HepG2 (cell line): ENCODE measurements at regions not wholly inside any gene's neighbourhood (a gene's known extent, or its start where the extent isn't known, plus 50 kb on each side); places are given as distances from the start of the nearest gene placed in this dataset.

Source experiments
- ATAC-seq: fragments of 200-7000 bp; cut with Tn5 transposase; 3 replicates; pipeline ENCODE4 v1.9.1; 2020; ENCODE audit warnings: mild to moderate bottlenecking, moderate library complexity
- BruUV-seq: library from RNA; stranded (reverse); fragments of 400-500 nt; replicated peaks from 2 replicates; lab custom pipeline; 2021; lab: Mats Ljungman, UMichigan
- CTCF ChIA-PET: fragments of 300-600 bp; formaldehyde crosslinking; extraction: SDS; loops from one replicate; lab custom pipeline; 2021; ENCODE audit warnings: low total read pairs, inconsistent platforms, low intra/inter-chr PET ratio; lab: Yijun Ruan, JAX
- POLR2A ChIA-PET: fragments of 350-600 bp; sonication (Branson Sonifier 250); formaldehyde crosslinking; loops from one replicate; lab custom pipeline; 2020; ENCODE audit warnings: antibody characterized with exemption, inconsistent platforms; lab: Yijun Ruan, JAX
- DNase-seq: peaks from one replicate; pipeline ENCODE4 v3.0.0-alpha.2; 2015; ENCODE audit warnings: low spot score
- FAIRE-seq: peaks from 3 replicates; lab custom pipeline; 2011; peaks lifted over from hg19 to GRCh38; lab: Jason Lieb, UNC
- H2AFZ ChIP-seq: one replicate; pipeline ENCODE4 v1.6.1; 2011; ENCODE audit warnings: low read length, inconsistent platforms
- H3K27ac ChIP-seq: fragments of 300-600 bp; 3 replicates; pipeline ENCODE4 v1.8.0; 2011; ENCODE audit warnings: mixed run types, mild to moderate bottlenecking, mixed read lengths, low read length, inconsistent platforms; ENCODE audit not compliant: insufficient read depth; ENCODE audit errors: extremely low read length
- H3K27me3 ChIP-seq, 2 experiments: fragments of 200-600 bp in 1 of 2; 2 replicates in 1 of 2; 3 replicates in 1 of 2; pipeline versions ENCODE4 v1.6.0 to v1.8.0; 2011; ENCODE audit warnings: low read length in 2 of 2, mild to moderate bottlenecking in 2 of 2, moderate library complexity in 2 of 2, inconsistent platforms in 1 of 2; ENCODE audit not compliant: insufficient read depth in 2 of 2, control insufficient read depth in 1 of 2
- H3K36me3 ChIP-seq, 2 experiments: fragments of 200-600 bp in 1 of 2; replicated peaks in 1 of 2; 2 replicates in 1 of 2; 3 replicates in 1 of 2; pipeline versions ENCODE4 v1.5.1 to v1.8.0; 2011; ENCODE audit warnings: low read length in 2 of 2, inconsistent platforms in 1 of 2; ENCODE audit not compliant: insufficient read depth in 2 of 2, control insufficient read depth in 1 of 2
- H3K4me1 ChIP-seq: 2 replicates; pipeline ENCODE4 v1.5.1; 2012; ENCODE audit warnings: low read length, inconsistent platforms; ENCODE audit not compliant: insufficient read depth
- H3K4me2 ChIP-seq: 2 replicates; pipeline ENCODE4 v1.6.0; 2011; ENCODE audit warnings: low read depth, low read length, inconsistent platforms
- H3K4me3 ChIP-seq, 3 experiments: fragments of 200-600 bp in 1 of 3; sonication (generic), shearing (Covaris generic) in 1 of 3; replicated peaks in 1 of 3; 2 replicates each; pipeline ENCODE4 v1.5.1; 2011 to 2016; ENCODE audit warnings: low read length in 3 of 3, inconsistent platforms in 2 of 3, low read depth in 2 of 3, mild to moderate bottlenecking in 2 of 3, control low read depth in 1 of 3, mixed read lengths in 1 of 3; ENCODE audit not compliant: insufficient read depth in 1 of 3
- H3K79me2 ChIP-seq: one replicate; pipeline ENCODE4 v1.6.1; 2011; ENCODE audit warnings: low read length, inconsistent platforms; ENCODE audit not compliant: insufficient read depth
- H3K9ac ChIP-seq: 2 replicates; pipeline ENCODE4 v1.6.0; 2011; ENCODE audit warnings: mild to moderate bottlenecking, low read depth, low read length, inconsistent platforms; ENCODE audit not compliant: insufficient read depth
- H3K9me3 ChIP-seq: 2 replicates; pipeline ENCODE4 v1.5.1; 2012; ENCODE audit warnings: mild to moderate bottlenecking, low read length
- H4K20me1 ChIP-seq: 2 replicates; pipeline ENCODE4 v1.6.0; 2011; ENCODE audit warnings: inconsistent platforms, mild to moderate bottlenecking, low read length, moderate library complexity; ENCODE audit not compliant: insufficient read depth
- CEBPG ChIP-seq: IDR thresholded peaks from 2 replicates; pipeline ENCODE4 v1.6.1; 2016
- FOXP1 ChIP-seq, 2 experiments: fragments of 450-650 bp in 1 of 2; IDR thresholded peaks; 2 replicates each; pipeline ENCODE4 v1.6.1; 2017 to 2018; ENCODE audit warnings: antibody characterized with exemption in 1 of 2
- HNRNPK ChIP-seq: fragments of 200-400 bp; formaldehyde crosslinking; IDR thresholded peaks from 2 replicates; pipeline ENCODE4 v1.6.1; 2018; ENCODE audit warnings: low read length, low read depth, moderate library complexity, mild to moderate bottlenecking; ENCODE audit not compliant: poor library complexity, severe bottlenecking
- HNRNPUL1 ChIP-seq: fragments of 200-400 bp; formaldehyde crosslinking; IDR thresholded peaks from 2 replicates; pipeline ENCODE4 v1.6.1; 2017; ENCODE audit warnings: low read depth, mild to moderate bottlenecking, low read length, moderate library complexity
- HOXA7 ChIP-seq: sonication (generic); formaldehyde crosslinking; IDR thresholded peaks from 2 replicates; pipeline ENCODE4 v1.8.1; 2022; ENCODE audit warnings: mild to moderate bottlenecking, missing genetic modification reagents, moderate library complexity
- MTA3 ChIP-seq: sonication (generic); formaldehyde crosslinking; IDR thresholded peaks from 2 replicates; pipeline ENCODE4 v1.4.0; 2020; ENCODE audit warnings: missing genetic modification reagents
- ZEB1 ChIP-seq: IDR thresholded peaks from 2 replicates; pipeline ENCODE4 v1.6.1; 2012; ENCODE audit warnings: mild to moderate bottlenecking, low read depth, inconsistent platforms; ENCODE audit not compliant: insufficient replicate concordance
- ZNF205 ChIP-seq: IDR thresholded peaks from 2 replicates; pipeline ENCODE4 v1.6.1; 2018; ENCODE audit warnings: missing biosample characterization, missing genetic modification reagents
- WGBS: methylation state at CpG from one replicate; pipeline ENCODE4 v1.1.6; 2017; ENCODE audit warnings: low lambda C conversion rate; 5-methylcytosine and 5-hydroxymethylcytosine counted together
- in situ Hi-C: cut with HindIII; loops from 2 replicates; pipeline ENCODE4 v1.10.0; 2017; ENCODE audit warnings: low pct_unique_long_range_greater_than_20kb; ENCODE audit not compliant: extremely low pct_ligation_motif_present
- intact Hi-C: fragments of 100-400 bp; cut with micrococcal nuclease; formaldehyde crosslinking; loops from one replicate; pipeline ENCODE4 v1.10.0; 2022; ENCODE audit not compliant: unreplicated experiment
- TF ChIP-seq, protein P1 (sequence below): sonication (generic); formaldehyde crosslinking; IDR thresholded peaks from 2 replicates; pipeline ENCODE4 v1.4.0; 2020; ENCODE audit warnings: mild to moderate bottlenecking, missing genetic modification reagents
- TF ChIP-seq, protein P2 (sequence below): fragments of 450-650 bp; IDR thresholded peaks from 2 replicates; pipeline ENCODE4 v1.6.1; 2016
- TF ChIP-seq, protein P3 (sequence below): sonication (generic); formaldehyde crosslinking; IDR thresholded peaks from 2 replicates; pipeline ENCODE4 v1.5.1; 2020; ENCODE audit warnings: mild to moderate bottlenecking, moderate library complexity, missing genetic modification reagents

DNA sequence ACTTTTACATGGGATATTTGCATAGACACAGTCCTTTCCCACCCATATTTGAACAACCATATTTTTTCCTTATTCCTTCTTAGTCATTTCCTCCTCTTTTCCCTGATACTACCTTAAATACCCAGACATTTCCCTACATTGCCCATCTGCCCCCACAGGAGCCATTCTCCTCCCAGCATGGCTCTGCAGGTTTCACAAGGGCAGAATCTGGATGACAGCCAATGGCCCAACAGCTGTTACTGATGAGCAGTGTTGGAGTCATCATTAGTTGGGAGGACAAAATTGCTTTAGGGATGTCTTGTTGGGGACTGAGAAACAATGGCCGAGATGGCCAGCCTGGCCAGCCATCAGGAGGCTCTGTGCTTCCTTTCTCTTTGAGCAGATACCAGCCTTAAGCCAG, 209.5 kb downstream of the KLF5 start:
- in situ Hi-C loops, result no loop called here
- ATAC-seq, result no peak

DNA sequence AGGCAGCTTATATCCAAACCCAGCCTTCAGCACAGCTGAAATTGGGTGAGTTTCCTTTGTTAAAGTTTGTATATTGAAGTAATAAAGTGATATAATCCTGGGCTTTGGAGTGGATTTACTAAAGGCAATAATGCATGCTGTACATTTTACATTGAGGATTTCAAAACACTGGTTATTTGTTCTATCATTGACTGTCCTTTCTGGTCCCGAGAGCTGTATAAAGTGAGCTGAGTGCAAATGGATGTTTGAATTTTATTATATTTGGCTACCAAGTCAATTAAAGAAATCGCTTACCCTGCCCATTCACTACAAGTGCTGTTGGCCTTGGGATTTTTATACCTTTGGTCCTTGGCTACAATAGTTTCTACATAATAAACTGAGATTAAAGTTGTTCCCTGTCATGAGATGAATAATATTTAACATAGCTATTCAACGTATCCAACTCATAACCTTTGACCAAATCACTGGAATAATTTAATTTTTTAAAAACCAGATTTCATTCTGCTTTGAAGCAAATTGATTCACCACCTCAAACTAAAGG, 207.9 kb downstream of the KLF5 start:
- Histone ChIP-seq H2AFZ (no peak overlapping the region), H4K20me1 (no peaks in the 10 kb centered on the region), H3K4me1 (no peaks in the 10 kb centered on the region), H3K9ac (no peak overlapping the region), H3K27ac (no peak overlapping the region), H3K27me3 (no peaks in the 10 kb centered on the region), H3K4me3 (no peak overlapping the region), H3K9me3 (peaks cover 6% of the 10 kb centered on the region; the same call in 1 of the 2 replicates), H3K79me2 (no peaks in the 10 kb centered on the region), H3K4me2 (no peak overlapping the region), H3K36me3 (no peaks in the 10 kb centered on the region)
- DNase-seq (no peak), FAIRE-seq (no peak), ATAC-seq (no peak)
- 34% methylated on average over 3 of the region's 3 CpGs for WGBS
- intact Hi-C loops, result no loop called here
- TF ChIP-seq, protein P1, sequence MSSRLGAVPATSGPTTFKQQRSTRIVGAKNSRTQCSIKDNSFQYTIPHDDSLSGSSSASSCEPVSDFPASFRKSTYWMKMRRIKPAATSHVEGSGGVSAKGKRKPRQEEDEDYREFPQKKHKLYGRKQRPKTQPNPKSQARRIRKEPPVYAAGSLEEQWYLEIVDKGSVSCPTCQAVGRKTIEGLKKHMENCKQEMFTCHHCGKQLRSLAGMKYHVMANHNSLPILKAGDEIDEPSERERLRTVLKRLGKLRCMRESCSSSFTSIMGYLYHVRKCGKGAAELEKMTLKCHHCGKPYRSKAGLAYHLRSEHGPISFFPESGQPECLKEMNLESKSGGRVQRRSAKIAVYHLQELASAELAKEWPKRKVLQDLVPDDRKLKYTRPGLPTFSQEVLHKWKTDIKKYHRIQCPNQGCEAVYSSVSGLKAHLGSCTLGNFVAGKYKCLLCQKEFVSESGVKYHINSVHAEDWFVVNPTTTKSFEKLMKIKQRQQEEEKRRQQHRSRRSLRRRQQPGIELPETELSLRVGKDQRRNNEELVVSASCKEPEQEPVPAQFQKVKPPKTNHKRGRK, result no peak
- no peak for TF ChIP-seq MTA3 (CRISPR knock-in tag)
- TF ChIP-seq, protein P2, sequence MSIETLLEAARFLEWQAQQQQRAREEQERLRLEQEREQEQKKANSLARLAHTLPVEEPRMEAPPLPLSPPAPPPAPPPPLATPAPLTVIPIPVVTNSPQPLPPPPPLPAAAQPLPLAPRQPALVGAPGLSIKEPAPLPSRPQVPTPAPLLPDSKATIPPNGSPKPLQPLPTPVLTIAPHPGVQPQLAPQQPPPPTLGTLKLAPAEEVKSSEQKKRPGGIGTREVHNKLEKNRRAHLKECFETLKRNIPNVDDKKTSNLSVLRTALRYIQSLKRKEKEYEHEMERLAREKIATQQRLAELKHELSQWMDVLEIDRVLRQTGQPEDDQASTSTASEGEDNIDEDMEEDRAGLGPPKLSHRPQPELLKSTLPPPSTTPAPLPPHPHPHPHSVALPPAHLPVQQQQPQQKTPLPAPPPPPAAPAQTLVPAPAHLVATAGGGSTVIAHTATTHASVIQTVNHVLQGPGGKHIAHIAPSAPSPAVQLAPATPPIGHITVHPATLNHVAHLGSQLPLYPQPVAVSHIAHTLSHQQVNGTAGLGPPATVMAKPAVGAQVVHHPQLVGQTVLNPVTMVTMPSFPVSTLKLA, result no peak
- TF ChIP-seq ZNF205 (CRISPR knock-in tag), result no peak
- no peak for TF ChIP-seq FOXP1 (IDR thresholded peaks at IDR 0.05)
- TF ChIP-seq FOXP1 (CRISPR knock-in tag; IDR thresholded peaks at IDR 0.05), result no peak
- no peak for TF ChIP-seq ZEB1
- TF ChIP-seq HNRNPUL1, result no peak
- TF ChIP-seq HNRNPK, result no peak
- in situ Hi-C loops, result no loop called here
- BruUV-seq, result no TSS peak
- ChIA-PET CTCF (no interaction called here), POLR2A (no interaction called here)

More for the DNA sequence above, 209.5 kb downstream of the KLF5 start:
- Histone ChIP-seq H3K4me2 (no peak overlapping the region), H3K4me1 (no peaks in the 10 kb centered on the region), H3K4me3 (no peak overlapping the region), H3K36me3 (no peaks in the 10 kb centered on the region), H2AFZ (no peak overlapping the region), H3K9me3 (peaks cover 6% of the 10 kb centered on the region; the same call in 1 of the 2 replicates), H3K27ac (no peak overlapping the region), H4K20me1 (no peaks in the 10 kb centered on the region), H3K27me3 (no peaks in the 10 kb centered on the region), H3K9ac (no peak overlapping the region), H3K79me2 (no peaks in the 10 kb centered on the region)
- ChIA-PET POLR2A (no interaction called here), CTCF (no interaction called here)
- TF ChIP-seq, protein P3, sequence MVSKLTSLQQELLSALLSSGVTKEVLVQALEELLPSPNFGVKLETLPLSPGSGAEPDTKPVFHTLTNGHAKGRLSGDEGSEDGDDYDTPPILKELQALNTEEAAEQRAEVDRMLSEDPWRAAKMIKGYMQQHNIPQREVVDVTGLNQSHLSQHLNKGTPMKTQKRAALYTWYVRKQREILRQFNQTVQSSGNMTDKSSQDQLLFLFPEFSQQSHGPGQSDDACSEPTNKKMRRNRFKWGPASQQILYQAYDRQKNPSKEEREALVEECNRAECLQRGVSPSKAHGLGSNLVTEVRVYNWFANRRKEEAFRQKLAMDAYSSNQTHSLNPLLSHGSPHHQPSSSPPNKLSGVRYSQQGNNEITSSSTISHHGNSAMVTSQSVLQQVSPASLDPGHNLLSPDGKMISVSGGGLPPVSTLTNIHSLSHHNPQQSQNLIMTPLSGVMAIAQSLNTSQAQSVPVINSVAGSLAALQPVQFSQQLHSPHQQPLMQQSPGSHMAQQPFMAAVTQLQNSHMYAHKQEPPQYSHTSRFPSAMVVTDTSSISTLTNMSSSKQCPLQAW (CRISPR knock-in tag), result no peak
- no peak for TF ChIP-seq CEBPG
- TF ChIP-seq HOXA7 (CRISPR knock-in tag), result no peak
- WGBS, result no CpG with 5 or more reads among the region's 1 CpG
- intact Hi-C loops, result no loop called here
- no peak for FAIRE-seq
- no TSS peak for BruUV-seq
- DNase-seq, result no peak
